IMR-90 (cell line): ENCODE measurements at regions not wholly inside any gene's neighbourhood (a gene's known extent, or its start where the extent isn't known, plus 50 kb on each side); places are given as distances from the start of the nearest gene placed in this dataset.
A peak's percentile ranks its signal among the peaks of the same experiment; 100 is the strongest.

ENCODE experiments used
- ATAC-seq: fragments of 200-7000 bp; cut with Tn5 transposase; 2 replicates; pipeline ENCODE4 v1.9.1; 2020; ENCODE audit warnings: low read depth, mild to moderate bottlenecking, moderate library complexity
- BruUV-seq: library from RNA; stranded (reverse); fragments of 400-500 nt; replicated peaks from 2 replicates; lab custom pipeline; 2021; lab: Mats Ljungman, UMichigan
- CTCF ChIA-PET: fragments of 300-600 bp; formaldehyde crosslinking; extraction: SDS; loops from one replicate; lab custom pipeline; 2021; ENCODE audit warnings: antibody characterized with exemption; lab: Yijun Ruan, JAX
- POLR2A ChIA-PET: fragments of 300-600 bp; sonication (Branson Sonifier 250); formaldehyde crosslinking; loops from one replicate; lab custom pipeline; 2022; ENCODE audit warnings: antibody characterized with exemption; ENCODE audit not compliant: unreplicated experiment; lab: Charles Lee
- DNase-seq: peaks from one replicate; pipeline ENCODE4 v3.0.0; 2013
- H2AFZ ChIP-seq: replicated peaks from 2 replicates; pipeline ENCODE3; 2013; ENCODE audit warnings: low read length, mild to moderate bottlenecking; ENCODE audit not compliant: poor library complexity
- H2AK5ac ChIP-seq: 2 replicates; pipeline ENCODE4 v1.6.1; 2013; ENCODE audit warnings: low read depth, low read length, inconsistent platforms
- H2AK9ac ChIP-seq: replicated peaks from 2 replicates; pipeline ENCODE3; 2013; ENCODE audit warnings: mild to moderate bottlenecking, low read depth, low read length, moderate library complexity; ENCODE audit not compliant: poor library complexity
- H2BK120ac ChIP-seq: 2 replicates; pipeline ENCODE4 v1.6.1; 2013; ENCODE audit warnings: low read depth, low read length, inconsistent platforms
- H2BK15ac ChIP-seq: 3 replicates; pipeline ENCODE4 v1.6.1; 2013; ENCODE audit warnings: low read depth, low read length, inconsistent platforms
- H2BK20ac ChIP-seq: 2 replicates; pipeline ENCODE4 v1.6.1; 2013; ENCODE audit warnings: low read depth, mild to moderate bottlenecking, inconsistent platforms, low read length, moderate library complexity
- H2BK5ac ChIP-seq: 2 replicates; pipeline ENCODE4 v1.6.1; 2013; ENCODE audit warnings: mild to moderate bottlenecking, low read depth, low read length, inconsistent platforms; ENCODE audit not compliant: poor library complexity, severe bottlenecking
- H3K14ac ChIP-seq: replicated peaks from 2 replicates; pipeline ENCODE4 v1.6.1; 2013; ENCODE audit warnings: low read depth, low read length, inconsistent platforms
- H3K18ac ChIP-seq: 2 replicates; pipeline ENCODE4 v1.6.1; 2013; ENCODE audit warnings: low read depth, low read length, control low read depth
- H3K23ac ChIP-seq: 2 replicates; pipeline ENCODE4 v1.6.1; 2013; ENCODE audit warnings: low read depth, low read length, inconsistent platforms
- H3K27ac ChIP-seq: 2 replicates; pipeline ENCODE4 v1.5.1; 2013; ENCODE audit warnings: mild to moderate bottlenecking, control low read depth, low read length; ENCODE audit not compliant: insufficient read depth
- H3K27me3 ChIP-seq: 2 replicates; pipeline ENCODE4 v1.6.1; 2013; ENCODE audit warnings: low read length; ENCODE audit not compliant: control insufficient read depth, insufficient read depth
- H3K36me3 ChIP-seq: 2 replicates; pipeline ENCODE4 v1.6.1; 2013; ENCODE audit warnings: low read length, mixed read lengths; ENCODE audit not compliant: control insufficient read depth, insufficient read depth
- H3K4ac ChIP-seq: 2 replicates; pipeline ENCODE4 v1.6.1; 2013; ENCODE audit warnings: low read depth, low read length, inconsistent platforms
- H3K4me1 ChIP-seq: 2 replicates; pipeline ENCODE4 v1.6.1; 2013; ENCODE audit warnings: low read length, mixed read lengths; ENCODE audit not compliant: control insufficient read depth, insufficient read depth
- H3K4me2 ChIP-seq: 2 replicates; pipeline ENCODE4 v1.6.1; 2013; ENCODE audit warnings: low read depth, mild to moderate bottlenecking, control low read depth, low read length, moderate library complexity
- H3K4me3 ChIP-seq: 2 replicates; pipeline ENCODE4 v1.5.1; 2013; ENCODE audit warnings: low read depth, mild to moderate bottlenecking, control low read depth, low read length, moderate library complexity; ENCODE audit not compliant: insufficient read depth
- H3K56ac ChIP-seq: 2 replicates; pipeline ENCODE4 v1.6.1; 2013; ENCODE audit warnings: low read length, inconsistent platforms; ENCODE audit not compliant: insufficient read depth; ENCODE audit errors: extremely low read depth
- H3K79me1 ChIP-seq, 2 experiments: 2 replicates each; pipeline ENCODE4 v1.6.1; 2013; ENCODE audit warnings: low read length in 2 of 2, inconsistent platforms in 1 of 2, low read depth in 1 of 2
- H3K9ac ChIP-seq: 2 replicates; pipeline ENCODE4 v1.6.1; 2013; ENCODE audit warnings: low read depth, low read length, control low read depth
- H3K9me1 ChIP-seq: 2 replicates; pipeline ENCODE4 v1.6.1; 2013; ENCODE audit warnings: low read length, inconsistent platforms; ENCODE audit not compliant: insufficient read depth
- H3K9me3 ChIP-seq: 2 replicates; pipeline ENCODE4 v1.6.1; 2013; ENCODE audit warnings: low read length; ENCODE audit not compliant: control insufficient read depth, insufficient read depth
- H4K20me1 ChIP-seq: 2 replicates; pipeline ENCODE4 v1.6.1; 2013; ENCODE audit warnings: low read length, inconsistent platforms; ENCODE audit not compliant: insufficient read depth
- H4K5ac ChIP-seq: 2 replicates; pipeline ENCODE4 v1.6.1; 2013; ENCODE audit warnings: mild to moderate bottlenecking, low read depth, low read length, control low read depth
- H4K8ac ChIP-seq, 2 experiments: 2 replicates each; pipeline ENCODE4 v1.6.1; 2013; ENCODE audit warnings: low read depth in 2 of 2, low read length in 2 of 2, control low read depth in 1 of 2, inconsistent platforms in 1 of 2
- H4K91ac ChIP-seq: 2 replicates; pipeline ENCODE4 v1.6.1; 2013; ENCODE audit warnings: low read depth, low read length, inconsistent platforms; ENCODE audit not compliant: insufficient read depth
- CEBPB ChIP-seq: IDR thresholded peaks from 2 replicates; pipeline ENCODE4 v1.6.1; 2012; ENCODE audit warnings: low read depth, low read length, improper control_type of control experiment
- POLR2A ChIP-seq: IDR thresholded peaks from 2 replicates; pipeline ENCODE4 v1.6.1; 2012; ENCODE audit warnings: mild to moderate bottlenecking, low read depth, low read length
- SMC3 ChIP-seq: fragments of 150-350 bp; IDR thresholded peaks from 2 replicates; pipeline ENCODE4 v1.6.1; 2016; ENCODE audit warnings: low read depth, mild to moderate bottlenecking, antibody characterized with exemption, low read length, moderate library complexity
- WGBS, 2 experiments: methylation state at CpG; one replicate each; pipeline versions ENCODE4 v1.1.5 to v1.1.7; 2013; ENCODE audit warnings: missing lambda C conversion rate in 2 of 2; ENCODE audit not compliant: insufficient read length in 1 of 2; ENCODE audit errors: extremely low coverage in 2 of 2; 5-methylcytosine and 5-hydroxymethylcytosine counted together
- dilution Hi-C: fragments of 300-500 bp; cut with HindIII; formaldehyde crosslinking; loops from one replicate; pipeline ENCODE4 v1.14.3; 2018; ENCODE audit warnings: low sequenced_read_pairs; ENCODE audit not compliant: unreplicated experiment
- in situ Hi-C: fragments of 300-500 bp; cut with MboI; formaldehyde crosslinking; loops from 3 replicates; pipeline ENCODE4 v1.14.3; 2019; ENCODE audit warnings: low sequenced_read_pairs, inconsistent platforms, mixed read lengths
- intact Hi-C: fragments of 100-400 bp; cut with micrococcal nuclease; formaldehyde crosslinking; loops from 2 replicates; pipeline ENCODE4 v1.10.0; 2022

GRCh38 chr7:84538268-84538667 is 343.7 kb upstream of the SEMA3A start:
- in situ Hi-C loops (no loop called here), dilution Hi-C loops (no loop called here), intact Hi-C loops (no loop called here)
- Histone ChIP-seq H3K23ac (no peak overlapping the region), H3K4me3 (no peak overlapping the region), H3K18ac (no peak overlapping the region), H4K5ac (no peak overlapping the region), H3K27ac (no peak overlapping the region), H3K79me1 (no peaks in the 10 kb centered on the region), H3K4me1 (0 out of 2 replicates have a peak, but pooled peaks cover 2% of the 10 kb centered on the region), H2BK5ac (no peak overlapping the region), H4K20me1 (no peaks in the 10 kb centered on the region), H3K27me3 (no peaks in the 10 kb centered on the region), H2AFZ (no peak overlapping the region), H2BK120ac (no peak overlapping the region), H4K8ac (no peak overlapping the region), H3K9me3 (no peaks in the 10 kb centered on the region), H3K56ac (no peak overlapping the region), H2AK9ac (no peak overlapping the region), H3K4ac (no peak overlapping the region), H3K36me3 (no peaks in the 10 kb centered on the region), H3K14ac (no peak overlapping the region), H2BK15ac (no peak overlapping the region), H3K9ac (no peak overlapping the region), H2BK20ac (no peak overlapping the region), H3K9me1 (0 out of 2 replicates have a peak, but pooled peaks cover 3% of the 10 kb centered on the region), H3K4me2 (no peak overlapping the region), H2AK5ac (no peak overlapping the region), H4K91ac (no peak overlapping the region)
- BruUV-seq = no TSS peak
- ChIA-PET CTCF (interaction anchor here (0.6 to 1.2 kb wide), 4 partner anchors 8 to 1061 kb away, joined by 3 to 5 read pairs (median 4); no protein-coding TSS in a partner anchor), POLR2A (interaction anchor here (0.5 kb wide), 1 partner anchor 343 kb away, joined by 5 read pairs; no protein-coding TSS in a partner anchor)
- ATAC-seq (no peak), DNase-seq (peak; percentile 36)
- no CpG with 5 or more reads among the region's 5 CpGs for WGBS, 2 experiments
- no peak for TF ChIP-seq POLR2A
- TF ChIP-seq CEBPB = no peak
- no peak for TF ChIP-seq SMC3
